AG09319 (cell line): ENCODE measurements at regions not wholly inside any gene's neighbourhood (a gene's known extent, or its start where the extent isn't known, plus 50 kb on each side); places are given as distances from the start of the nearest gene placed in this dataset.
"Not testable (repeated sequence)": the region's sequence is repeated elsewhere in the genome, so short reads cannot be mapped to it uniquely, and the experiment has no call there.

Experiments used
- DNase-seq: peaks from one replicate; pipeline ENCODE4 v3.0.0-alpha.2; 2010; ENCODE audit warnings: low read depth; ENCODE audit errors: extremely low read depth
- TF ChIP-seq, protein P1 (sequence below): IDR thresholded peaks from 2 replicates; pipeline ENCODE4 v1.5.1; 2011; ENCODE audit warnings: low read depth, mild to moderate bottlenecking, inconsistent platforms, low read length, moderate library complexity

DNA sequence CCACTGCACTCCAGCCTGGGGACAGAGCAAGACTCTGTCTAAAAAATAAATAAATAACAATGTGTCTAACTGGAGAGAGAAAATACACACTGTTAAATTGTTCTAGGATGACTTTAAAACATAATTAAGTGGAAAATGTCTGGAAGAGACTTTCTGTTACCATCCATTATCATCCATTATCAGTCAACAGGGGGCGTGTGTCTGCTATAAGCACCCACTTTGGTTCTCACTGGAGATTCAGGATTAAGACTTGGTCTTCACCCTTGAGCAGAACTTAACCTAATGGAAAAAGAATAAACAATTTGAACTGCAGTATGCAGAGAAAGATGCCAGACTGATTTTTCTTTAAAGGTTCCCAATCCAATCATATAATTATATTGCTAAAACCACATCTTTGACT is 999.8 kb upstream of the GYPC start:
- no peak for DNase-seq
- TF ChIP-seq, protein P1, sequence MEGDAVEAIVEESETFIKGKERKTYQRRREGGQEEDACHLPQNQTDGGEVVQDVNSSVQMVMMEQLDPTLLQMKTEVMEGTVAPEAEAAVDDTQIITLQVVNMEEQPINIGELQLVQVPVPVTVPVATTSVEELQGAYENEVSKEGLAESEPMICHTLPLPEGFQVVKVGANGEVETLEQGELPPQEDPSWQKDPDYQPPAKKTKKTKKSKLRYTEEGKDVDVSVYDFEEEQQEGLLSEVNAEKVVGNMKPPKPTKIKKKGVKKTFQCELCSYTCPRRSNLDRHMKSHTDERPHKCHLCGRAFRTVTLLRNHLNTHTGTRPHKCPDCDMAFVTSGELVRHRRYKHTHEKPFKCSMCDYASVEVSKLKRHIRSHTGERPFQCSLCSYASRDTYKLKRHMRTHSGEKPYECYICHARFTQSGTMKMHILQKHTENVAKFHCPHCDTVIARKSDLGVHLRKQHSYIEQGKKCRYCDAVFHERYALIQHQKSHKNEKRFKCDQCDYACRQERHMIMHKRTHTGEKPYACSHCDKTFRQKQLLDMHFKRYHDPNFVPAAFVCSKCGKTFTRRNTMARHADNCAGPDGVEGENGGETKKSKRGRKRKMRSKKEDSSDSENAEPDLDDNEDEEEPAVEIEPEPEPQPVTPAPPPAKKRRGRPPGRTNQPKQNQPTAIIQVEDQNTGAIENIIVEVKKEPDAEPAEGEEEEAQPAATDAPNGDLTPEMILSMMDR = no peak

DNA sequence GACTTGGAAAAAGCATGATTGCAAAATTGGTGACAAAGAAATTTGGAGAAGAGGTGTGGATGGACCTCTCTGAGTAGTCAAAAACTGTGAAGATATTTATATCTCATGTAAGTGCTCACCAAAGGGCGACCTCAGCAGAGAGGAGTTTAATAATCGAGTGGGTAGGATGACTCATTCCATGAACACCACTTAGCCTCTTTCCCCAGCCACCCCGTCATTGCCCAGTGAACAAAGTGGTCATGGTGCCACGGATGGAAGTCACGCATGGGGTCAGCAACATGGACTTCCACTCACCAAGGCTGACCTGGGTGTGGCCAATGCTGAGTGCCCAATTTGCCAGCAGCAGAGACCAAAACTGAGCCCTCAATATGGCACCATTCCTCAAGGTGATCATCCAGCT is 997.4 kb upstream of the GYPC start:
- DNase-seq = no peak

DNA sequence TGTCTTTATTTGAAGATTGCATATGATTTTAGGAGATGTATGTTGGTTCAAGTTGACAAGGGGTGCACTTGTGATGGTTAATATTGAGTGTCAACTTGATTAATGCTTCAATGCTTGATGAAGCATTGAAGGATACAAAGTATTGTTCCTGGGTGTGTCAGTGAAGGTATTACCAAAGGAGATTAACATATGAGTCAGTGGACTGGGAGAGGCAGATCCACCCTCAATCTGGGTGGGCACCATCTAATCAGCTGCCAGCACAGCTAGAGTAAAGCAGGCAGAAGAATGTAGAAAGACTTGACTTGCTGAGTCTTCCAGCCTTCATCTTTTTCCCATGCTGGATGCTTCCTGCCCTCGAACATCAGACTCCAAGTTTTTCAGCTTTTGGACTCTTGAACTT is 995.6 kb upstream of the GYPC start:
- not testable (repeated sequence) for DNase-seq

More for the DNA sequence above, 997.4 kb upstream of the GYPC start:
- TF ChIP-seq, protein P1 = no peak

DNA sequence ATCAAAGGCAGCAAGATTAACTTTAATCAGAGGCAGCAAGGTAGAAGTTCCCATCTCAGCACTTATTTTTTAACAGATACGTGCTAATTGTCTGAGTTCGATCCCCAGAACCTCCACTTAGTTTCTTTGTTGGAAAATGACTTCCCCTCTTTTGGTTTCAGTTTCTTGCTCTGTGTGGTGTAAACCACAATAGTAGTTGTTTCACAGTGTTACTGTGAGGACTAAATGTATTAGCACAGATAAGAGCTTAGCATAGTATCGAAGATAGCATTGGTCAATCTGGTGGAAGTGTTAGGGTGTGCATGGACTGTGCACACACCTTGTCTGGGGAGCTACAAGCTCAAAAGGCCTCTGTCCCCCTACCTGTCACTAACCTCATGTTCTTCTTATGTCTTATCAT is 988.3 kb upstream of the GYPC start:
- TF ChIP-seq, protein P1 = no peak
- DNase-seq = no peak

DNA sequence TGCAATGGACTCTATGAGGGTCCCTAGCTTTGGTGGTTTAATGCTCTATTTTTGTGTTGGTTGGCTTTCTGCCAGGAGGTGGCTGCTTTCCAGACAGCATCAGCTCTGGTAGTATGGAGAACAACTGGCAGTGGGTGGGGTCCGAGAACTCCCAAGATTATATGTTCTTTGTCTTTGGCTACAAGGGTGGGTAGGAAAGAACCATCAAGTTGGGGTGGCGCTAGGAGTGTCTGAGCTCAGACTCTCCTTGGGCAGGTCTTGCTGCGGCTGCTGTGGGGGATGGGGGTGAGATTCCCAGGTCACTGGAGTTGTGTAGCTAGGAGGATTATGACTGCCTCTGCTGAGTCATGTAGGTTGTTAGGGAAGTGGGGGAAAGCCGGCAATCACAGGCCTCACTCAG is 976.1 kb upstream of the GYPC start:
- no peak for DNase-seq
- TF ChIP-seq, protein P1 = no peak

DNA sequence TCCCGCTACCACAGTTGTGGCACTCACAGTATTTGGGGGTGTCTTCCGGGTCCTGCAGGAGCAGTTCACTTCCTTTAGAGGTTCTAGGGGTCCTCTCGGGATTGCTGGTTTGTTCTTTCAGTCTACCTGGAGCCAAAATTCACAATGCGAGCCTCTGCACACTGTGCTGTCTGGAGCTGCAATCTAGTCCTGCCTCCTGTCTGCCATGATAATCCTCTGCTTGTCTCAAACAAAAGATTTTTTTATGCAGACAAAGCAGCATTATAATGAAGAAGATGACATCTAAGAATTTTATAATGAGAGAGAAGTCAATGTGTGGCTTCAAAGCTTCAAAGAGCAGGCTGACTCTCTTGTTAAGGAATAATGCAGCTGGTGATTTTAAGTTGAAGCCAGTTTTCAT is 975.1 kb upstream of the GYPC start:
- DNase-seq = no peak
- TF ChIP-seq, protein P1 = no peak

DNA sequence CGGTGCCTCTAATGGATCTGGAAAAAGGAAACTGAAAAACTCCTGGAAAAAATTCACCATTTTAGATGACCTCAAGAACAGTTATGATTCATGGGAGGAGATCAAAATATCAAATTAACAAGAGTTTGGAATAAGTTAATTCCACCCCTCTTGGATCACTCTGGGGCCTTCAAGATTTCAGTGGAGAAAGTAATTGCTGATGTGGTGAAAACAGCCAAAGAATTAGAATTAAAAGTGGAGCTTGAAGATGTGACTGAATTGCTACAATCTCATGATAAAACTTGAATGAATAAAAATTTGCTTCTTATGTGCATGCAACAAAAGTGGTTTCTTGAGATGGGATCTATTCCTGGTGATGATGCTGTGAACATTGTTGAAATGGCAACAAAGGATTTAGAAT is 974.4 kb upstream of the GYPC start:
- TF ChIP-seq, protein P1 = no peak
- no peak for DNase-seq

DNA sequence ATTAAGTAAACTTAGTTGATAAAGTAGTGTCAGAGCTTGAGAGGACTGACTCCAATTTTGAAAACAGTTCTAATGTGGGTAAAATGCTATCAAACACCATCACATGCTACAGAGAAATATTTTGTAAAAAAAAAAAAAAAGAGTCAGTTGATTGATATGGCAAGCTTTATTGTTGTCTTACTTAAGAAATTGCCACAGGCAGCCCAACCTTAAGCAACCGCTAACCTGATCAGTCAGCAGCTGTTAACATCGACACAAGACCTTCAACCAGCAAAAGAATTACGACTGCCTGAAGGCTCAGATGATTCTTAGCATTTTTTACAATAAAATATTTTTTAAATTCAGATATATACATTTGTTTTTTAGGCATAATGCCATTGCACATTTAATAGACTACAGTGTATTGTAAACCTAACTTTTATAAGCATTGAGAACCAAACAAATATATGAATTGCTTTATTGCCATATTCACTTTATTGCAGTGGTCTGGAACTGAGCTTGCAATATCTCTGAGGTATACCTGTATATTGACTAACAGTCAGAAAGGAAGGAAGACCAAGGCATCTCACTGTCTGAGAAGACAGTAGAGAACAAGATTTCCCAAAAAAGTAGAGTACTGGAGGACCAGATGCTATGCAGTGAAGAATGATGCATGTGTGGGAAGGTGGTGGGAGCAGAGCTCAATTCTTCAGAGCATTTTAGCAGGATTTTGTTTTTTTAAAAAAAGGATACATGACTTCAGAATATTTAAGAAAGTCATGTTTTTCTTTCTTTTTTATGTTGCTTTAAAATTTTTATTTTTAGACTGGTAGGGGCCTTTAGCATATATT is 973.8 kb upstream of the GYPC start:
- DNase-seq = no peak
- TF ChIP-seq, protein P1 = no peak
